ENCODE measurements at regions not wholly inside any gene's neighbourhood (a gene's known extent, or its start where the extent isn't known, plus 50 kb on each side); places are given as distances from the start of the nearest gene placed in this dataset.

DNA sequence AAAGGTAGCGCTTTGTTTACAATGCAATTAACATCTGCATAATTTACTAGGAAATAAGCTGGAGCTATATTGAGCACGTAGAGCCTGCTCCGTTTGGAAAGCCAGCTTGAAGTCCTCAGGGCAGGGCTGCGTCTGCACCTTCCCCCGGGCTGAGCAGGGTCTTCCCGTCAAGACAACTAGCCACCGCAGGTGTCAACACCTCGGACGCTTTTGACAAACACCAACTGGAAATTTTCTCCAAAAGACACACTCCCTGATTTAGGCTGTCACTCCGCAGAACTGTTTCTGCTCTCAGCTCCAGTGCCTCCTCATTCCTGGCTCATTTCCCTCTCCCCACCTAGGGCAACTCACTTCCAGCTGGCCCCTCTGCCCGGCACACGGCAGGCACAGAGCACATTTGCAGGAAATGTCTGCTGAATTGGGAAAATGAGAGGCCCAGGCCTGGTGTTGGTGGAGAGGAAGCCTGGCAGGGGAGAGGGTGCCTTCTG lies 170.3 kb downstream of the MAF start:
- ATAC-seq = no peak
- no peak for TF ChIP-seq EZH2 (IDR thresholded peaks at IDR 0.05)
- no peaks in the 10 kb centered on the region for H3K4me1 ChIP-seq (ENCODE audit: control insufficient read depth in 1 of 2, insufficient read depth in 2 of 2, low read length in 2 of 2)
- CTCF ChIA-PET = no interaction called here
- no peak for DNase-seq (ENCODE audit: low read depth, low spot score)
- no peaks in the 10 kb centered on the region for H4K20me1 ChIP-seq (ENCODE audit: insufficient read depth)
- no peaks in the 10 kb centered on the region for H3K9me2 ChIP-seq (ENCODE audit: insufficient read depth)
- no peaks in the 10 kb centered on the region for H3K79me2 ChIP-seq (ENCODE audit: insufficient read depth, low read length)
- POLR2A ChIA-PET = no interaction called here
- H3K4me2 ChIP-seq (ENCODE audit: low read length) = no peak overlapping the region
- BruUV-seq (replicated peaks) = no TSS peak
- no peaks in the 10 kb centered on the region for H3K27me3 ChIP-seq (ENCODE audit: insufficient read depth, low read length)
- no peak overlapping the region for H3K4me3 ChIP-seq (replicated peaks in 1 of 2; ENCODE audit: low read depth in 1 of 2, low read length in 2 of 2)
- no peak overlapping the region for H2AFZ ChIP-seq (ENCODE audit: low read depth, low read length, poor library complexity, severe bottlenecking)
- H3K36me3 ChIP-seq (ENCODE audit: control insufficient read depth in 1 of 2, insufficient read depth in 2 of 2, low read length in 2 of 2) = no peaks in the 10 kb centered on the region
- H3K9me3 ChIP-seq (ENCODE audit: control insufficient read depth in 1 of 2, insufficient read depth in 1 of 2, low read depth in 1 of 2, low read length in 2 of 2) = peaks cover 33 to 42% of the 10 kb centered on the region in 2 experiments; a peak in 3 of 4 replicates
- RAD21 ChIA-PET (ENCODE audit: low non-redundant PET in 1 of 2, low total read pairs in 2 of 2, uncharacterized antibody in 2 of 2, unreplicated experiment in 2 of 2) = no interaction called here
- H3K27ac ChIP-seq (ENCODE audit: low read depth, low read length) = no peak overlapping the region
- intact Hi-C loops (cut with micrococcal nuclease) = no loop called here
- H3K9ac ChIP-seq (ENCODE audit: low read length) = no peak overlapping the region

DNA sequence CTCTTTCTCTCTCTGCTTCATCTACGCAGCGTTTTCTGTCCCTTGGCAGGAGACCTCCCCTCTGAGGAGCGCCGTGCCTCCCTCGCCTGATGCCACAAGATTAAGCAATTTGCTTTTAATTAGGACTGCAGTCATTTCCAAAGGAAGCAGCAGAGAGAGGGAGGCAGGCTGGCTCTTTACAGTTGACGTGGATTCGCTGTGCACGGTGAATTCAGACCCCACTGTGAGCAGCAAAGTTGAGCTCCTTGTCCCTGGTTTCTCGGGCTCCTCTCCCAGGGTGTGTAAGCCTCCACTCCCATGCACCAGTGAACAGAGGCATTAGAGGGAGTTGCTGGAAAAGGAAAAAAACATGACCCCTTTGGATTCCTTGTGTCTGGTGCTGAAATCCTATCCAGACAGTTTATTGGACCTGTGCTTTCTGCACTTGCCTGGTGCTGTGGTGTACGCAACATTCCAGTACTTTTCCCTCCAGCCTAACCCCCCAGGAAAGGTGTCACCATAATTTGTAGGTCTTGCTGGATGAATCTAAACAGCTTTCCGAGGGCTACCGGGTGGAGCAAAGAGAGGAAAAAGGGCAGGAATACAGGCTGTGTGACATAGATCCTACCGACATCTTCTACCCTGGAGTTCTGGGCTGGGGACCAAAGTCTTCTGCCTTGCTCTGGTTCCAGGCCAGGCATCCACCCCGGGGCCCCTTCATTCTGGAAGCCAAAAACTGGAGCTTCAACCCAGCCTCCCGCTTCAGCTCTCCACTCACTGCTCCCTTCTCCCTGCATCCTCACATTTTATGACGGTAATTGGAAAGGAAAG lies 171.0 kb downstream of the MAF start:
- Histone ChIP-seq H3K9me2 (ENCODE audit: insufficient read depth) (no peaks in the 10 kb centered on the region), H3K9ac (ENCODE audit: low read length) (no peak overlapping the region), H4K20me1 (ENCODE audit: insufficient read depth) (no peaks in the 10 kb centered on the region), H3K36me3 (ENCODE audit: control insufficient read depth in 1 of 2, insufficient read depth in 2 of 2, low read length in 2 of 2) (no peaks in the 10 kb centered on the region), H3K9me3 (ENCODE audit: control insufficient read depth in 1 of 2, insufficient read depth in 1 of 2, low read depth in 1 of 2, low read length in 2 of 2) (peaks cover 26 to 42% of the 10 kb centered on the region in 2 experiments; a peak in 3 of 4 replicates), H3K27me3 (ENCODE audit: insufficient read depth, low read length) (no peaks in the 10 kb centered on the region), H3K79me2 (ENCODE audit: insufficient read depth, low read length) (no peaks in the 10 kb centered on the region), H3K4me1 (ENCODE audit: control insufficient read depth in 1 of 2, insufficient read depth in 2 of 2, low read length in 2 of 2) (no peaks in the 10 kb centered on the region), H3K4me3 (replicated peaks in 1 of 2; ENCODE audit: low read depth in 1 of 2, low read length in 2 of 2) (no peak overlapping the region), H2AFZ (ENCODE audit: low read depth, low read length, poor library complexity, severe bottlenecking) (no peak overlapping the region), H3K4me2 (ENCODE audit: low read length) (no peak overlapping the region), H3K27ac (ENCODE audit: low read depth, low read length) (no peak overlapping the region)
- TF ChIP-seq EZH2phosphoT487 (IDR thresholded peaks at IDR 0.05; ENCODE audit: borderline replicate concordance) = no peak
- TF ChIP-seq YY1 (IDR thresholded peaks at IDR 0.05; ENCODE audit: extremely low read depth, insufficient replicate concordance, low read depth, low read length) = no peak
- no peak for TF ChIP-seq CTCF (IDR thresholded peaks at IDR 0.05 in 2 of 3, conservative IDR thresholded peaks at IDR 0.05 in 1 of 3; ENCODE audit: borderline replicate concordance in 1 of 3, insufficient read depth in 1 of 3, low read depth in 2 of 3, low read length in 2 of 3)
- TF ChIP-seq SP1 (IDR thresholded peaks at IDR 0.05; ENCODE audit: low read depth) = no peak
- no peak for TF ChIP-seq ZFX (IDR thresholded peaks at IDR 0.05)
- TF ChIP-seq, protein P1, sequence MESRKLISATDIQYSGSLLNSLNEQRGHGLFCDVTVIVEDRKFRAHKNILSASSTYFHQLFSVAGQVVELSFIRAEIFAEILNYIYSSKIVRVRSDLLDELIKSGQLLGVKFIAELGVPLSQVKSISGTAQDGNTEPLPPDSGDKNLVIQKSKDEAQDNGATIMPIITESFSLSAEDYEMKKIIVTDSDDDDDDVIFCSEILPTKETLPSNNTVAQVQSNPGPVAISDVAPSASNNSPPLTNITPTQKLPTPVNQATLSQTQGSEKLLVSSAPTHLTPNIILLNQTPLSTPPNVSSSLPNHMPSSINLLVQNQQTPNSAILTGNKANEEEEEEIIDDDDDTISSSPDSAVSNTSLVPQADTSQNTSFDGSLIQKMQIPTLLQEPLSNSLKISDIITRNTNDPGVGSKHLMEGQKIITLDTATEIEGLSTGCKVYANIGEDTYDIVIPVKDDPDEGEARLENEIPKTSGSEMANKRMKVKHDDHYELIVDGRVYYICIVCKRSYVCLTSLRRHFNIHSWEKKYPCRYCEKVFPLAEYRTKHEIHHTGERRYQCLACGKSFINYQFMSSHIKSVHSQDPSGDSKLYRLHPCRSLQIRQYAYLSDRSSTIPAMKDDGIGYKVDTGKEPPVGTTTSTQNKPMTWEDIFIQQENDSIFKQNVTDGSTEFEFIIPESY (IDR thresholded peaks at IDR 0.05; ENCODE audit: extremely low read depth, insufficient replicate concordance, low read length) = no peak
- DNase-seq (ENCODE audit: low read depth, low spot score) = no peak
- POLR2A ChIA-PET = no interaction called here
- no TSS peak for BruUV-seq (replicated peaks)
- intact Hi-C loops (cut with micrococcal nuclease) = no loop called here
- CTCF ChIA-PET = no interaction called here
- ATAC-seq = no peak
- RAD21 ChIA-PET (ENCODE audit: low non-redundant PET in 1 of 2, low total read pairs in 2 of 2, uncharacterized antibody in 2 of 2, unreplicated experiment in 2 of 2) = no interaction called here
